Femur (tissue), 1 donor: ENCODE measurements at regions not wholly inside any gene's neighbourhood (a gene's known extent, or its start where the extent isn't known, plus 50 kb on each side); places are given as distances from the start of the nearest gene placed in this dataset.
"Not testable (repeated sequence)": the region's sequence is repeated elsewhere in the genome, so short reads cannot be mapped to it uniquely, and the experiment has no call there.

Experiments
- DNase-seq: peaks from one replicate; pipeline ENCODE4 v3.0.0-alpha.2; 2017

DNA sequence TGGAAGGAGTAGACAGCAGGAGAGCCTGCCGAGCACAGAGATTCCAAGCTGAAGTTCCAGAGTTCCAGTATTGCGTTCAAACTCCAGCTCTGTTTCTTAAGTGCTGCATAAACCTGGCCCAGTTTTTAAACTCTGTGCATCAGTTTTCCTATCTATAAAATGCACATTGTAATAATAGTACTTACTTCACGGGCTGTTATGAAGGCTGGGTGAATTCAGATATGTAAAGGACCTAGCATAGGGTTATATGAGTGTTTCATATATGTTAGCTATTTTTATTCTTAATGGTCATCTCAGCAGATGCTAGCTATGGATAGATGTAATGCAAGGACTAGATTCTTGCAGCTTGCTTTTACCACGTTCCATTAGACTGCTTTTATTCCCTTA, 293.1 kb upstream of the SEMA3C start:
- DNase-seq: no peak

DNA sequence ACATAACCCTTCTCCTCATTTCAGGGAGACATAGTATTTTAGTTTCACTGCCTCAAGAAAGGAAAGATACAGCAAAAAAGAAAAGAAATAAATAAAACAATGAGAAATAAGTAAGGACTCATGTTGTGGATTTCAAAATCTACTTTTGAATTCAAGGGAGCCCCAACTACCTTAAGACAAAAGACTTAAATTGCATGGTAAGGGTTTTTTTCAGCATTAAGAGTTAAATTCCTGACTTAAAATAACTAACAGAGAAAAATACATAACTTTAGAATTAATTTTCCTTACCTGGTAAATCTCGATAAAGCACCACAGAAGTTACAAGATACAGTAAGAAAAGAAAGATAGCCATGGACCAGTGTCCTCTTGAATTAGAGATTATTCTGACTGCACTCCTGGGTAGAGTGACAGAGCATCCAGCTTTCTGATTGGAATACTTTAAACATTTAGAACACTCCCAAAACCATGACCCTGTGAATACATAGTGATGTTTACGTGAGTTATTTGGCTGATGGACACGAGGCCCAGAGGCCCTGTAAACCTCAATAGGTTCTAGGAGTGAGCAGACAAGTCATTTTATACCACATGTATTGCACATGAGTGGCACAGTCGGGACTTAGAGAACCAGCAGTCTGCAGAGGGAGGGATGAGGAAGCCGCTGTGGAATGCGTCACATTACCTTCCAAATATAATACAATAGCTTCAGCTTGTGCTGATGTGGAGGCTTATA, 292.5 kb upstream of the SEMA3C start:
- peak; percentile 47 for DNase-seq

DNA sequence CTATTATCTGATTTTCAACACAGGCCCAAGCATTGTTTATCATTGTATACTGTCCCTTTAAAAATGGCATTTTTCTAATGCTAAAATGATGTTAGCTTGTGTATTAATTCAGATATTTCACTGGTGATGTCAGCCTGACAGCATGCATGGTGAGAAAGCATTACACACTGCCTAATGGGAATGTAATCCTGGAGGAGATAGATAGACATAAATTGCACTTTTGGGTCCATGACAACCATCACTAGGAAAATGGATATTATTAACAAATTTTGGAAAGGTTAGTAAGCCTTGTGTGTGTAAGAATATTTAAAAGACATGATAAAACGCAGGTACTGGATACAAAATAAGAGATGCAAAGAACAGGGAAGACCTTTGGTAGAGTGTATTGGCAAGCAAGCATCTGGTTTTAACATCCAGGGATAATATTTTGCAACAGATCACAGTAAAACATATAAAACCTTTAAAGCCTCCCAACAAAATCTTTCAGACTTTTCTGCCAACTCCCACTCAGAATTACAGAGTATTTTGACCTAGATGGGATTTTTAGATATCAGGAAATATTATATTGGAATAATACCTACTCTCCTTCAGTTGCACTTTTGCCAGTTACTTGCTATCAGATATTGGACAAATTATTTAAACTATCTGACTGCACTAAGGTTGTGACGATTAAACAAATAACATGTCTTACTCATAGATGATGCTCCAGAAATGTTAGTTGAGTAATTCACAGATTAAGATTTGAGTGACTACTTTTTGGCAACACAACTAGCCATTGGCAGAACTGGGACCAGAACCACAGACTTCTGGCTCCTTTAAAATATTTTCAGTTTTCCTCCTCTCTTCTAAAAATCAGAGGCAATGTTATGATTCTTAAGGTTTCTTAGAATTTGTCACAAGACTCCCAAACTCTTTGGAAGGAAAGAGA, 291.6 kb upstream of the SEMA3C start:
- no peak for DNase-seq

DNA sequence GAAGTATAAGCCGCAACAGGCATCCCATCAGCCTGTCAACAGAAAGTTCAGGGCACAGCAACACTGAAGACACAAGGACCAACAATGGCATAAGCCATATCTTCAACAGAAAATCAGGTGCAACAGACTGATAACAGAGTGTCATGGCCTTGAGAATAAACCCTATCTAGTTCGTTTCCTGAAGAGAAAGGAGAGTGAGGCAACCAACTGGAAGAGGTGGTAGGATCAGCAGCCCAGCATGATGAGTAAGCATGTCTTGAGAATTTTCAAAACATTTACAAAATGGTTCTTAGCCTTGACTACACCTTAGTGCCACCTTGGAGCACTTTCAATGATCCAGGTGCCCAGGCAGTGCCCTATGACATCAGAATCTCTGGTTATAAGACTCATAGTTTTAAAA, 290.2 kb upstream of the SEMA3C start:
- no peak for DNase-seq

DNA sequence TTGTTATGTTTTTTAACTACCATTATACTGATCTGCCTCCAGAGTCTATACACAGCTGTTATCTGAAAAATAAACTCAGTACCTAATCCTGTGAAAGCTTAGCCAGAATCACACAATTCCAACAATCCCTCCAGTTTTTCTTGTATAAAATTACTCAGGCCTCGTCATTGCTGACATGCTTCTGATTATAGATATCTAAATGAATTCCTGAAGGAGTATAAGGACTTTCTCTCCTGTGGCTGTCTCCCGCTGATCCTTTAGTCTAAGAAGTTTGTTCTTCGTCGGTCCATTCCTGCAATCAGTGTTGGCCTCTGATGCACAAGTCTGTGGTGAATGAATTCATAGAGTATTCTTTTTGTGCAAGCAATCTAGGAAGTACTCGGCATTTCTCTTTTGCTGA, 288.9 kb upstream of the SEMA3C start:
- no peak for DNase-seq

DNA sequence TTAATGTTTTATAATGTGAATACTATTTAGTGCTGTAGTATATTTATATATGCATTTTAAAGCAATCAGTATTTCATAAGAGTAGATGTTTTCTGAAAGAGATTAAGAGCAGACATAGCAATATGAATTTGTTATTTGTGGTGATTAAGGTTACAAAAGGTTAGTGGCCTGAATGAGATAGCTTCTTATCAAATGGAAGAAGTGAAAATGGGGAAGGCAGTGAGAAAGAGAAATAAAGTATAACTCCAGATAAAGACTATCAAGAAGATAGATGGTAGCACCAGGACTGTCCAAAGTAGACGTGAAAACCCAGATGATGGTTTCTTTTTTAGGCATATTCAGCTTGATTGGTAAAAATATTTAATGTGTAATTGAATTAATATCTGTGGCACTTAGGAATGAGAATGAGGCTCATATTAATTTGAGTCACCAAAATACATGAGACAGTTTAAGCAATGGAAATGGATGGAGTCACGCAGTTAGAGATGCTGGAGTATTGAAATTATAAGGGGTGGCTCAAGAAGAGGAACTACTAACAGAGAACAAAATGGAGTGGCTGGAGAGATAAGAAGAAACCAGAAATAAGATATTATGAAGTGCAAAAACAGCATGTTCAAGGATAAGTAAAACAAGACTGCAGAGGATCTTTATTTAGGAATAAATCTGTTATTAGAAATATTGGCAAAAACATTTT, 288.0 kb upstream of the SEMA3C start:
- DNase-seq: no peak

DNA sequence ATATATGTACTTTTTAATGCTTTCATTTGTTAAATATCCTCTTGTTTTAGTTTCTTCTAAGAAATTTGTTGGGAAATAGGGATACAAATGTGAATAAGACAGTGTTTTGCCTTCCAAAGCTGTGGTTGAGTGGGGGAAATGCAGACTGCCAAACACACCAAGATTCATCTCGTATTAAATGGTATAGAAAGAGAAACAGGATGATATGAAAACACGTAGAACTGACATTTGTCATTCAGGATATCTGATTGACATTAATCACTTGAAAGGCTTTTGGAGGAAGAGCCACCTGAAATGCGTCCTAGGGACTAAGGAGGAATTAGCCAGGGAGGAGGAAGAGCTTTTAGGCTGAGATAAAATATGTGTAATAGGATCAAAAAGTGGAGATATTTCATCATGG, 287.4 kb upstream of the SEMA3C start:
- DNase-seq: no peak

DNA sequence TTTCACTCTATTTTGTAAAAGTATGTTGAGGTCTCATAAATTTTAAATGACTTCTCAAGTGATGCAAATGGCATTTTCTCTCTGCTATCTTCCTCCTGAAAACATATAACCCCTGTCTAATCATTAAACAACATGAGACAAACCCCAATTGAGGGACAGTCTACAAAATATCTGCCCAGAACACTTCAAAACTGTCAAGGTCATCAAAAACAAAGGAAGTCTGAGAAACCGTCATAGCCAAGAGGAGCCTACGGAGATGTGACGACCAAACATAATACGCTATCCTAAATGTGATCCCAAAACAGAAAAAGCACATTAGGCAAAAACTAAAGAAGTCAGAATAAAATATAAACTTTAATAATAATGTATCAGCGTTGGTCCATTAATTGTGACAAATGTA, 282.3 kb upstream of the SEMA3C start:
- DNase-seq: no peak

DNA sequence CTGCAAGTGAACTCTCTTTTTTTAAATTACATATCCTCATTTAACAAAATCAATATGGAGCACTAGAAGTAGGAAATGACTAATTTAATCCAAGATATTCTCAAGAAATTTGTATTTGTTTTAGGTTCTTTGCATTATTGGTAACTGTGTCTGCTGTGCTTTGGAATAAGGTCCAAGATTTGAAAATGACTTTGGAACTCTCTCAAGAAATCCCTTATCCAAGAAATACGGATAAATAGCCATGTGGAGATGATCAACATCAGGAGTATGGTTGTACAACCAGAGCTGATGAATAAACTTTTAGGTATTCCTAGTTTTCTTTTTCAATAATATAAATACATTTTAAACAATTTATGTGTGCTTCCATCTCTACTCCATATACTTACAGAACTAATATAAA, 279.9 kb upstream of the SEMA3C start:
- no peak for DNase-seq

DNA sequence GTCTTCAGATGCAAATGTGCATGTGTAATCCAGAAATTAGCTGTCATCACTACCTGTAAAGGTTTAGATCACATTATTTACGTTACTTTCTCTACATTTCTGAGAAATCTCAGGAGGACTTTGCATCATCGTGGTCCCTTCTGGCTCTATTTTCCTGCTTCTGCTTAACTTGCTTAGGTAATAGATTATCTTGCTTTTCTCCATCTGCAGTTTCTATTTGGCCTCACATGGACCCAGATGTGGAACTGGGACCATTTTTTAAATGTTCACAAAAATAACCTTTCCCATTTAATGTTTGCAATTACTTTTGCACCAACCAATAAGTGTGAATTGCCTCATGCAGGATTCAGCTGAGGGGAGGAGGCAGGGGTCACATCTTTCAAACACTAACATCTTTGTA, 278.4 kb upstream of the SEMA3C start:
- no peak for DNase-seq

DNA sequence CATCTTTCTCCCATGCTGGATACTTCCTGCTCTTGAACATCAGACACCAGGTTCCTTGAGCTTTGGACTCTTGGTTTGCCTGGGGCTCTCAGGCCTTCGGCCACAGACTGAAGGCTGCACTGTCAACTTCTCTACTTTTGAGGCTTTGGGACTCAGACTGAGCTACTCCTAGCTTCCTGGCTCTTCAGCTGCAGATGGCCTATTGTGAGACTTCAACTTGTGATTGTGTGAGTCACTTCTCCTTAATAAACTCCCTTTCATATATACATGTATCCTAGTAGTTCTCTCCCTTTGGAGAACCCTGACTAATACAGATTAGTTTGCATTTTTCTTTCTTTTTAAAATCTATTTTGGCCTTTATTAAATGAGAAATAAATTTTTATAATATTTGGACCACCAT, 276.2 kb upstream of the SEMA3C start:
- no peak for DNase-seq

DNA sequence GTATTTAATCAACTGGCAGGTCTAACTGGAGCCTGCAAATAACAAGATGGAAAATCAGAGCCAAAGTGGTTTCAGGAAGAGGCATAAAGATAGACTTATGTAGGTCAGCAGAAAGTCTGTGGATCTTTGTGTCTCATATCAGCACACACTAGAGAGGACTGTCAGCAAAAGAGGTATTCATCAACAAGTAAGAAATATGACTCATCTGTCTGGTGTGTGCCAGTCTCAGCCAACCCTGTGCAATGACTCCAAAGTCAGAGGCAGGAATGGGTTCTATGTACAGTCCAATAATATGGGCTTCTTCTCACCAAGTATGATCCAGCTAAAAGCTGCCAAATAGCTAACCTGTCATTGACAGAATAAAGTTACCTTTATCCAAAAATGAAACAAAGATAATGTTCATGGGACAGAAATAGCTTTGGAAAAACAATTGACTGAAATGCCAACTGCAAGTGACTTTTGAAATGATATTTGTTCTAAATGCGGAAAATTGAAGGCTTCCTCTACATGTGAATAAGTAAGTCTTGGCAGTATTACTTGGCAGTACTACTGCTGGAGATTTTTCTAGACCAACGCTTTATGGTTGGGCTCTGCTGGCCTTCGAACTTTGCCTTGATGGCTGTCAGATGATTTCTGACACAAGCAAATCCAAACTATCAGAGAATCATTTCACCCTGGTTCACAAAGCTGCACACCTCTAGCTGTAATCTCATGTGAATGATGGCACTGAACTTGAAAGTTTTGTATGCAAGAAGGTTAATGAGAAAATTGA, 272.3 kb upstream of the SEMA3C start:
- DNase-seq: no peak

DNA sequence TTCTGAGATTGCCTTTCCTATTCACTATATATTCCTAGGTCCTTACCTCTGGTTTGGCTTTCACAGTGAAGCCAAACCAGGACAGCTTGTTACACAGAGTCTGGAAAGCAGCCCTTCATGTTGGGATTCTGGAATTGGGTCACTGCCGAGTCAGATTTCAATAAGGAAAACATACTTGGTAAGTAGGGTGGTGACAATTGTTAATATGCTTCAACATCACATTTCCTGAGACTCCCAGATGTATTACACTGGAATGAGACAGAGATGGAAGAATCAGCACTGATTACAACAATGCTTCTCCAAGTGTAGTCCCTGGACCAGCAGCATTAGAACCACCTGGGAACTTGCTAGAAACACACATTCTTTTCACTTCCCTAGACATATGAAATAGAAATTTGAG, 268.9 kb upstream of the SEMA3C start:
- no peak for DNase-seq

DNA sequence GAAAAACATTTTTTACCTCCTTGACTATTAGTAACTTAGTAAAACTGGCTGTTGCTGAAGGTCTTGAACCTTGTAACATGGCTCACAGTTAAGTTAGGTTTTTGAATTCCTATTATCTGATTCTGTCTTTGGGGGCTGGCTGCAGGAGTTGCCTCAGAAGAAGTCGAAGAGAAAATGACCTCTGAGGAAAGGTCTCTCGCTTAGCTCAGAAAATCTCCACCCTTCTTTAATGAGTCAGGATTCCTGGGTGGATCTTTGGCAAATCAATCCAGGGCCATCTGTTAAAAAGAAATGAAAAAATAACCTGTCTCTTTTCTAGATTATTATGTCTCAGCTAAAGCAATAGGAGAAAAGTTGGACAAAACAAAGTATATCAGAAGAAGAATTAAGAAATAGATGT, 267.8 kb upstream of the SEMA3C start:
- DNase-seq: no peak

DNA sequence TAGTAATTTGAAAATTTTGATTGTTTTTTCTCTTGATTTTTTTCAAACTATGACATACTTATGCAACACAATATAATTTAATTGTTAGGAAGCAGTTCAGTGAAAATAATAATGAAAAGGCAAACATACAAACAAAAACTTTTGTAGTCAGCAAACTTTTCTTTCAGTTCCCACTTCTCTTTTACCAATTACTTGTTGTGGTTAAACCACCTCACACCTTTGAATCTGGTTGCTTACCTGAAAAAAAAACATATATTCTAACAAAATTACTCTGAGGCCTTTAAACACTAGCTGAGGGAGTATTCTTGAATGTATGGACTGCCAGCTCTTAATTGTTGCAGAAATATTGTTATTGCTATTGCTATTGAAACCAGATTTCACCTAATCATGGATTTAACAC, 266.2 kb upstream of the SEMA3C start:
- no peak for DNase-seq

DNA sequence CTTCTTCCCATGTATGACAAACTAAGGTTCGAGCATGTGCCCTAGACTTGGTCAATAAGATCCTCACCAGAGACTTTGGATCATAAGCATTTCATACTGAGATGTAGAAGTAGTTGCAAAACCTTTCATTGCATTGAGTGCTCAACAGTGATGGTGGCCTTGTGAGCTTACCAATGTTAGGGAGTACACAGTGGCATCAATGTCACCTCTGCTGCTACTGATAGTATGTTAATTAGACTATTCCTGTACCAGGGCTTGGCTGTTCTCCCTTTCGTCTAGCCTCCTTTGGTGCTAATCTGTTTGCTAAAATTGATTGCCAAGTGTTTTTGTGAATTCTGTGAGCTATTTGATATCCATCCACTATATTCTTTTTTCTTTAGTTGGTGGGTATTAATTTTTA, 264.5 kb upstream of the SEMA3C start:
- no peak for DNase-seq

DNA sequence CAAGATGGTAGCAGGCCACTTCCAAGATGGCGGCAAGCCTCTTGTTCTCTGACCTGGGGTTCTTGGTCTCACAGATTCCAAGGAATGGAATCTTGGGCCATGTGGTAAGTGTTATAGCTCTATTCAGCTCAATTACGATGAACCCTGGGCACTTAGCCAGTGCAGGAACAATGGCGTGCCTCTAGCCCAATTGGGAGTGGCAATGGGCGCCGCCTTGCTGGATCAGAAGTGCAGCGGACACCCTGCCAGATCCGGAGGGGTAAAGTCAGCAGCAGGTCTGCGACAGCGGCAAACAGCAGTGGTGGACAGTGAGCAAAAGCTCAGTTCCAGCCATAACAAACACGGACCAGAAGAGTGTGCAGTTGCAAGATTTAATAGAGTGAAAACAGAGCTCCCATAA, 263.2 kb upstream of the SEMA3C start:
- DNase-seq: not testable (repeated sequence)

DNA sequence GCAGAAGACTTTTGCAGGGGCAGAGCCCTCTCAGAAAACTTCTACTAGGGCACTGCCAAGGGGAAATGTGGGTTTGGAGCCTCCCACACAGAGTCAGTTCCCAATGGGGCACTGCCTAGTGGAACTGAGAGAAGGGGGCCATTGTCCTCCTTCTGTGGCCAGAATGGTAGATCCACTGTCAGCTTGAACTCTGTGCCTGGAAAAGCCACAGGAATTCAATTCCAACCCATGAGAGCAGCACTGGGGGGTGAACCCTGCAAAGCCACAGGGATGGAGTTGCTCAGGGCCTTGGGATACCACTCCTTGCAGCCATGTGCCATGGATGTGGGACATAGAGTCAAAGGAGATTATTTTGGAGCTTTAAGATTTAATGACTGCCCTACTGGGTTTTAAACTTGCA, 262.2 kb upstream of the SEMA3C start:
- no peak for DNase-seq

DNA sequence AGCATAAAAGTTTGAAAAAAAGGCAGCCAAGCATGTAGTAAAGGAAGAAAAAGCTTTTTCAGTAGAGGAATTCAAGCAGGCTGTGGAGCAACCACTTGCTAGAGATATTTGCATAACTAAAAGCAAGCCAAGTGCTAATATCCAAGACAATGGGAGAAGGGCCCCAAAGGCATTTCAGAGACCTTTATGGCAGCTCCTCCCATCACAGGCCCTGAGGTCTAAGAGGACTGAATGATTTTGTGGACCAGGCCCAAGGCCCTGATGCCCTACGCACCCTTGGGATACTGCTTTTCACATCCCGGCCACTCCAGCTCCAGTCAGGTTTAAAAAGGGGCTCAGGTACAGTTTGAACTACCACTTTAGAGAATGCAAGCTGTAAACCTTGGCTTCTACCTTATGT, 261.7 kb upstream of the SEMA3C start:
- DNase-seq: no peak

DNA sequence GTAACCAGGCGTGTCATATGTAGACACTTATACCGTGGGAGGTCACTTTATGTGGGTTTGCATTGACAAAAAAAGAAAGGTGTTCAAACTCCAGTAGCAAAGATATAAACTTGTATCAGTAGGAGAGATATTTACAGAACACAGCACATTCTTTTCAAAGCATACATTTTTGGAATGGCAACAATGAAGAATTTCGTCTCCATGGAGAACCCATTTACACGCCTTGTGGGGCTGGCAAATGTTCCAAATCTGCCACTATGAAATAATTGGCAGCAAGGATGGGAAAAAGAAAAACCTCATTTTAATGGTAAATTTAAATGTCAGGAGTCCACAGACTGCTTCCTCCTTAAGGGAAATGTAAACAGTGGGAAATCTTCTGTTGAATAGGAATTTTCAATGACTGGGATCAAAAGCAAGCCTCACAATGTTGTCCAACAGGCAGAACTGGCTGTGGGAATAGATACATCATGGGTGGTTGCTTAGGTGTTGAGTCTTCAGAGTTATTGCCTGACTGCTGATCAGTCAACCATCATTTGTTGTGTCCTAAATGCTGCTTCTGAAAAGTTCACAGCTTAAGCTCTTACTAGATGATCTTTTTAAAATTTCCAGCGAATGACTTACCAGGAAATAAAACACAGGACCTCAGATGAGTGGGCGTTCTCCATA, 256.6 kb upstream of the SEMA3C start:
- peak; percentile 25 for DNase-seq

DNA sequence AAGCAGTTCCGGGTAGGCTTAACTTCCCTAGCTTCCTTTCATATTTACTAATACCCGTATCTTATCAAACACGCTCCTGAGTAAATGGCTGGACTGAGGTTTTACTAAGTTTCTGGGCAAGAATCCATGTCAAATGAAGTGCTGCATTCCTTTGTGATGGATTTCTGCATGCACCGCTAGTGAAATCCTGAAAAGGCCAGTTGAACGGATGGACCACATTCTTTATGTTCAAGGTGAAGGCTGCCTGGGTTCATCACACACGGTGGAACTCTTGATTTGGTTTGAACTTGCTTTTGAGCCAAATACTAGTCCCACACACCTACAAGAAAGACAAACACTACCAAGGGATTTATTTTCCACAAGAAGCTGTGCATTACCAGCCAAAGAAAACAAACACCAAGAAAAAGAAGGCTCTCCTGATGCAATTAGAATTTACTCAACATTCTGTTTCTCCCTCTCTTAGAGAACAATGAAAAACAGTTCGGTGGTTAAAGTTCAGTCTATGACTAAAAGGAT, 255.0 kb upstream of the SEMA3C start:
- DNase-seq: no peak

DNA sequence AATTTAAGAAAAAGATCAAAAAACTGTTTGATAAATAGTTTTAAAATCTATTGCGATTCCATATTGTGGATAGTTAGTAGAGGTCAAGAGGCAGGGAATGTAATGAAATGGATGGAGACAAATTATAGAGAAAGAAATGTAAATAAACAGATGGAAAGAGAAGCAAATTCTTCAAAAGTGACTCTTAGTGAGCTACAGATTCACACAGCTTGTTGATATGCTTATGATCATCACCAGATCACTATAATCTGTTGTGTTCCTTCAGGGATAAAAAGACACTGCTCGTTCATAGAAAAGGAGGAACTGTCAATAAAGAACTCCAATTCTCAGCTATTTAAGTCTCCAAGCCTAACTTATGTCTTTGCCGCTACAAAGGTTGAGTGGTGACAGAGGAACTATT, 251.4 kb upstream of the SEMA3C start:
- DNase-seq: no peak
